Mucosa of stomach (tissue), 1 donor: ENCODE measurements at regions not wholly inside any gene's neighbourhood (a gene's known extent, or its start where the extent isn't known, plus 50 kb on each side); places are given as distances from the start of the nearest gene placed in this dataset.
"Not testable (repeated sequence)": the region's sequence is repeated elsewhere in the genome, so short reads cannot be mapped to it uniquely, and the experiment has no call there.

Experiments
- H3K27me3 ChIP-seq: one replicate; pipeline ENCODE4 v1.7.0; 2013; ENCODE audit warnings: mild to moderate bottlenecking, low read length; ENCODE audit not compliant: control insufficient read depth, insufficient read depth
- H3K36me3 ChIP-seq: one replicate; pipeline ENCODE4 v1.7.0; 2013; ENCODE audit warnings: low read length; ENCODE audit not compliant: control insufficient read depth, insufficient read depth
- H3K4me1 ChIP-seq: one replicate; pipeline ENCODE4 v1.7.0; 2013; ENCODE audit warnings: mild to moderate bottlenecking, low read length; ENCODE audit not compliant: control insufficient read depth, insufficient read depth
- H3K4me3 ChIP-seq: one replicate; pipeline ENCODE4 v1.7.0; 2013; ENCODE audit warnings: low read length
- H3K9ac ChIP-seq: one replicate; pipeline ENCODE4 v1.7.0; 2013; ENCODE audit warnings: mild to moderate bottlenecking, low read length, moderate library complexity
- H3K9me3 ChIP-seq: one replicate; pipeline ENCODE4 v1.7.0; 2013; ENCODE audit warnings: mild to moderate bottlenecking, low read length, moderate library complexity; ENCODE audit not compliant: control insufficient read depth
- donor health status: Pancreatic carcinoma.

- H3K4me3 ChIP-seq: no peak overlapping the region
- H3K4me1 ChIP-seq: no peaks in the 10 kb centered on the region
- H3K36me3 ChIP-seq: no peaks in the 10 kb centered on the region
- no peaks in the 10 kb centered on the region for H3K27me3 ChIP-seq
- no peak overlapping the region for H3K9ac ChIP-seq
- no peaks in the 10 kb centered on the region for H3K9me3 ChIP-seq
Measured at GRCh38 chr1:82141390-82141789, 340.7 kb downstream of the ADGRL2 start.

GRCh38 chr1:82139751-82140468, 339.2 kb downstream of the ADGRL2 start:
- no peak overlapping the region for H3K4me3 ChIP-seq
- H3K9ac ChIP-seq: no peak overlapping the region
- no peaks in the 10 kb centered on the region for H3K4me1 ChIP-seq
- H3K36me3 ChIP-seq: no peaks in the 10 kb centered on the region
- no peaks in the 10 kb centered on the region for H3K27me3 ChIP-seq
- no peaks in the 10 kb centered on the region for H3K9me3 ChIP-seq

GRCh38 chr1:82136351-82136750, 335.6 kb downstream of the ADGRL2 start:
- not testable (repeated sequence) for H3K9ac ChIP-seq, H3K4me1 ChIP-seq, H3K9me3 ChIP-seq, H3K36me3 ChIP-seq, H3K4me3 ChIP-seq, H3K27me3 ChIP-seq

- H3K27me3 ChIP-seq: no peaks in the 10 kb centered on the region
- H3K4me1 ChIP-seq: no peaks in the 10 kb centered on the region
- H3K4me3 ChIP-seq: no peak overlapping the region
- no peak overlapping the region for H3K9ac ChIP-seq
- H3K9me3 ChIP-seq: no peaks in the 10 kb centered on the region
- H3K36me3 ChIP-seq: no peaks in the 10 kb centered on the region
Measured at GRCh38 chr1:82125866-82126265, 325.1 kb downstream of the ADGRL2 start.

- no peak overlapping the region for H3K9ac ChIP-seq
- no peaks in the 10 kb centered on the region for H3K27me3 ChIP-seq
- H3K4me1 ChIP-seq: no peaks in the 10 kb centered on the region
Measured at GRCh38 chr1:82125119-82125518, 324.4 kb downstream of the ADGRL2 start.

GRCh38 chr1:82121421-82121820, 320.7 kb downstream of the ADGRL2 start:
- Histone ChIP-seq H3K9ac (no peak overlapping the region), H3K4me1 (no peaks in the 10 kb centered on the region), H3K9me3 (no peaks in the 10 kb centered on the region), H3K27me3 (no peaks in the 10 kb centered on the region), H3K36me3 (no peaks in the 10 kb centered on the region), H3K4me3 (no peak overlapping the region)

More at GRCh38 chr1:82125119-82125518, 324.4 kb downstream of the ADGRL2 start:
- Histone ChIP-seq H3K9me3 (no peaks in the 10 kb centered on the region), H3K4me3 (no peak overlapping the region), H3K36me3 (no peaks in the 10 kb centered on the region)

- no peaks in the 10 kb centered on the region for H3K9me3 ChIP-seq
- H3K4me1 ChIP-seq: no peaks in the 10 kb centered on the region
- H3K36me3 ChIP-seq: no peaks in the 10 kb centered on the region
- H3K27me3 ChIP-seq: no peaks in the 10 kb centered on the region
- H3K4me3 ChIP-seq: no peak overlapping the region
- H3K9ac ChIP-seq: no peak overlapping the region
Measured at GRCh38 chr1:82116105-82116504, 315.4 kb downstream of the ADGRL2 start.

- no peak overlapping the region for H3K4me3 ChIP-seq
- H3K9me3 ChIP-seq: no peaks in the 10 kb centered on the region
- no peak overlapping the region for H3K9ac ChIP-seq
- no peaks in the 10 kb centered on the region for H3K36me3 ChIP-seq
- no peaks in the 10 kb centered on the region for H3K4me1 ChIP-seq
- H3K27me3 ChIP-seq: no peaks in the 10 kb centered on the region
Measured at GRCh38 chr1:82114887-82115286, 314.2 kb downstream of the ADGRL2 start.

GRCh38 chr1:82110366-82111254, 309.9 kb downstream of the ADGRL2 start:
- no peaks in the 10 kb centered on the region for H3K36me3 ChIP-seq
- no peak overlapping the region for H3K9ac ChIP-seq
- no peaks in the 10 kb centered on the region for H3K9me3 ChIP-seq
- no peaks in the 10 kb centered on the region for H3K27me3 ChIP-seq
- no peaks in the 10 kb centered on the region for H3K4me1 ChIP-seq
- H3K4me3 ChIP-seq: no peak overlapping the region

- Histone ChIP-seq H3K9me3 (no peaks in the 10 kb centered on the region), H3K9ac (no peak overlapping the region), H3K4me3 (no peak overlapping the region), H3K36me3 (no peaks in the 10 kb centered on the region), H3K27me3 (no peaks in the 10 kb centered on the region), H3K4me1 (no peaks in the 10 kb centered on the region)
Measured at GRCh38 chr1:82108843-82109242, 308.1 kb downstream of the ADGRL2 start.

GRCh38 chr1:82106672-82107071, 305.9 kb downstream of the ADGRL2 start:
- Histone ChIP-seq H3K36me3 (no peaks in the 10 kb centered on the region), H3K9ac (no peak overlapping the region), H3K9me3 (no peaks in the 10 kb centered on the region), H3K4me1 (no peaks in the 10 kb centered on the region), H3K27me3 (no peaks in the 10 kb centered on the region), H3K4me3 (no peak overlapping the region)

GRCh38 chr1:82099170-82099569, 298.4 kb downstream of the ADGRL2 start:
- Histone ChIP-seq H3K9me3 (no peaks in the 10 kb centered on the region), H3K9ac (no peak overlapping the region), H3K4me3 (no peak overlapping the region), H3K4me1 (no peaks in the 10 kb centered on the region), H3K36me3 (no peaks in the 10 kb centered on the region), H3K27me3 (no peaks in the 10 kb centered on the region)
